Mesenchymal stem cell (in vitro differentiated cells and primary cell): ENCODE measurements at regions not wholly inside any gene's neighbourhood (a gene's known extent, or its start where the extent isn't known, plus 50 kb on each side); places are given as distances from the start of the nearest gene placed in this dataset.

Experiments used
- DNase-seq: peaks from one replicate; pipeline ENCODE4 v3.0.0-alpha.2; 2013
- H2AFZ ChIP-seq: one replicate; pipeline ENCODE4 v1.6.1; 2013; ENCODE audit warnings: low read depth, mild to moderate bottlenecking, control low read depth, inconsistent platforms, low read length, moderate library complexity
- H2AK5ac ChIP-seq: 2 replicates; pipeline ENCODE4 v1.6.1; 2013; ENCODE audit warnings: low read length, moderate library complexity, mild to moderate bottlenecking, inconsistent platforms; ENCODE audit not compliant: severe bottlenecking
- H2BK120ac ChIP-seq: one replicate; pipeline ENCODE4 v1.6.1; 2013; ENCODE audit warnings: low read depth, mild to moderate bottlenecking, inconsistent platforms, low read length, moderate library complexity
- H2BK12ac ChIP-seq, 2 experiments: one replicate each; pipeline ENCODE4 v1.6.1; 2013; ENCODE audit warnings: inconsistent platforms in 2 of 2, low read length in 2 of 2, mild to moderate bottlenecking in 2 of 2, moderate library complexity in 2 of 2, control low read depth in 1 of 2
- H2BK15ac ChIP-seq: one replicate; pipeline ENCODE4 v1.6.1; 2013; ENCODE audit warnings: mild to moderate bottlenecking, low read depth, inconsistent platforms; ENCODE audit not compliant: poor library complexity, severe bottlenecking
- H2BK5ac ChIP-seq: 2 replicates; pipeline ENCODE4 v1.6.1; 2013; ENCODE audit warnings: low read depth, mild to moderate bottlenecking, low read length, control low read depth, inconsistent platforms; ENCODE audit not compliant: poor library complexity, severe bottlenecking
- H3K14ac ChIP-seq, 2 experiments: one replicate each; pipeline ENCODE4 v1.6.1; 2013; ENCODE audit warnings: inconsistent platforms in 2 of 2, low read length in 2 of 2, control low read depth in 1 of 2, mild to moderate bottlenecking in 1 of 2, moderate library complexity in 1 of 2
- H3K18ac ChIP-seq, 2 experiments: one replicate each; pipeline ENCODE4 v1.6.1; 2013; ENCODE audit warnings: inconsistent platforms in 2 of 2, low read length in 2 of 2, control low read depth in 1 of 2, low read depth in 1 of 2, mild to moderate bottlenecking in 1 of 2
- H3K23ac ChIP-seq, 2 experiments: one replicate each; pipeline ENCODE4 v1.6.1; 2013; ENCODE audit warnings: inconsistent platforms in 2 of 2, low read length in 2 of 2, mild to moderate bottlenecking in 2 of 2, moderate library complexity in 2 of 2, control low read depth in 1 of 2
- H3K27ac ChIP-seq: 2 replicates; pipeline ENCODE4 v1.5.1; 2013; ENCODE audit warnings: mild to moderate bottlenecking, moderate library complexity, low read length, control low read depth, inconsistent platforms; ENCODE audit not compliant: poor library complexity, severe bottlenecking
- H3K27me3 ChIP-seq, 2 experiments: 2 replicates each; pipeline versions ENCODE4 v1.6.1 to v1.7.0; 2013; ENCODE audit warnings: low read length in 2 of 2, mild to moderate bottlenecking in 2 of 2, moderate library complexity in 2 of 2, control low read depth in 1 of 2, inconsistent platforms in 1 of 2; ENCODE audit not compliant: control insufficient read depth in 1 of 2, insufficient read depth in 1 of 2
- H3K36me3 ChIP-seq, 2 experiments: 2 replicates each; pipeline versions ENCODE4 v1.6.1 to v1.7.0; 2013; ENCODE audit warnings: low read length in 2 of 2, control low read depth in 1 of 2, inconsistent platforms in 1 of 2, low read depth in 1 of 2, mild to moderate bottlenecking in 1 of 2; ENCODE audit not compliant: insufficient read depth in 2 of 2, control insufficient read depth in 1 of 2
- H3K4ac ChIP-seq, 2 experiments: one replicate each; pipeline ENCODE4 v1.6.1; 2013; ENCODE audit warnings: inconsistent platforms in 2 of 2, low read length in 2 of 2, mild to moderate bottlenecking in 2 of 2, moderate library complexity in 2 of 2, control low read depth in 1 of 2, low read depth in 1 of 2
- H3K4me1 ChIP-seq: 2 replicates; pipeline ENCODE4 v1.6.1; 2013; ENCODE audit warnings: low read depth, low read length, control low read depth; ENCODE audit not compliant: control insufficient read depth, insufficient read depth
- H3K4me2 ChIP-seq: 2 replicates; pipeline ENCODE4 v1.6.1; 2013; ENCODE audit warnings: low read length, mild to moderate bottlenecking, inconsistent platforms; ENCODE audit not compliant: poor library complexity, severe bottlenecking
- H3K4me3 ChIP-seq, 2 experiments: 2 replicates each; pipeline versions ENCODE4 v1.5.1 to v1.7.0; 2013; ENCODE audit warnings: low read length in 2 of 2, mild to moderate bottlenecking in 2 of 2, control low read depth in 1 of 2, low read depth in 1 of 2; ENCODE audit not compliant: insufficient read depth in 1 of 2
- H3K79me1 ChIP-seq: replicated peaks from 2 replicates; pipeline ENCODE4 v1.6.1; 2013; ENCODE audit warnings: mild to moderate bottlenecking, control low read depth, low read length, inconsistent platforms; ENCODE audit not compliant: poor library complexity, severe bottlenecking
- H3K9ac ChIP-seq: 2 replicates; pipeline ENCODE4 v1.7.0; 2013; ENCODE audit warnings: mild to moderate bottlenecking, low read length, moderate library complexity
- H3K9me3 ChIP-seq: 2 replicates; pipeline ENCODE4 v1.7.0; 2013; ENCODE audit warnings: mild to moderate bottlenecking, low read length; ENCODE audit not compliant: control insufficient read depth
- H4K8ac ChIP-seq: one replicate; pipeline ENCODE4 v1.6.1; 2013; ENCODE audit warnings: inconsistent platforms, mild to moderate bottlenecking, low read length, moderate library complexity
- H4K91ac ChIP-seq: one replicate; pipeline ENCODE4 v1.6.1; 2013; ENCODE audit warnings: mild to moderate bottlenecking, low read length, inconsistent platforms
- WGBS: methylation state at CpG from one replicate; pipeline ENCODE4 v1.1.7; 2013; ENCODE audit warnings: mixed read lengths; 5-methylcytosine and 5-hydroxymethylcytosine counted together

DNA sequence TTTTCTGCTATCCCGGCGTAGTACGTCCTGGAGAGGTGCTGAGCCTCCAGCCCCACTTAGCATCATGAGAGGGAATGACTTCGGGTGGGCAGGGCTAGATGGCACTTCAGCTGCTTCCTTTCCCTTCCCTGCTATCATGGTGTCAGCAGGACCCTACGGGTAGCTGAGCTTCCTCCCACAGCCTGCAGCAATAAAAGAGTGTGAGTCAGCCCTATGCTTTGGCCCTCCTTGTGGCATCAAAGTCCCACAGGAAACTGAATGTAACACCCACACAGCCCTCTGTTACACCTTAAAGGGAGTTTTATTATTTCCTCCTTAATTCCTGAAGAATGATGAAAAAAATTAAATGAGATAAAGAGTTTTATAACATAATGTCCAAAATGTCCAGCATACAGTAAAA is 458.1 kb downstream of the RPS24 start:
- Histone ChIP-seq H2BK5ac (no peak overlapping the region), H3K9ac (no peak overlapping the region), H3K4me3 (no peak overlapping the region), H4K8ac (no peak overlapping the region), H3K9me3 (peaks cover 30% of the 10 kb centered on the region), H3K4ac (no peak overlapping the region), H3K4me1 (no peaks in the 10 kb centered on the region), H2BK120ac (no peak overlapping the region), H2BK15ac (no peak overlapping the region), H3K27me3 (no peaks in the 10 kb centered on the region), H3K36me3 (no peaks in the 10 kb centered on the region), H3K14ac (no peak overlapping the region), H2AFZ (no peak overlapping the region), H3K27ac (no peak overlapping the region), H2AK5ac (no peak overlapping the region), H3K4me2 (no peak overlapping the region), H4K91ac (no peak overlapping the region), H3K23ac (no peak overlapping the region), H2BK12ac (no peak overlapping the region), H3K18ac (no peak overlapping the region), H3K79me1 (no peaks in the 10 kb centered on the region)
- DNase-seq = no peak
- WGBS = 66% methylated on average over 5 of the region's 5 CpGs

DNA sequence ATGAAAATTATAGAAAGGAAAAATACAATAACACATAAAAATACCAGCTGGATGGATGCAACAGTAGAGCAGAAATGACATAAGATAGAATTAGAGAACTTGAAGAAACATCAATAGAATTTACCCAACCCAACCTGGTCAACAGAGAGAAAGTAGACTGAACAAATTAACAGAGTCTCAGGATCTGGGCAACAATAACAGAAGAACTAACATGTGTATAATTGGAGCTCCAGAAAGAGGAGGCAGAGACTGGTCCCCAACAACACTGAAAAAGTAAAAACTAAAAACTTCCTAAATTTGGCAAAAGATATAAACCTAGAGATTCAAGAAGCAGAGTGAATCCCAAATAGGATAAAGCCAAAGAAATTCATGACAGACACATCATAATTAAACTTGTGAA is 458.8 kb downstream of the RPS24 start:
- H3K23ac ChIP-seq = no peak overlapping the region
- no peak overlapping the region for H3K14ac ChIP-seq
- H3K4me1 ChIP-seq = no peaks in the 10 kb centered on the region
- no peak overlapping the region for H3K9ac ChIP-seq
- no peak overlapping the region for H2AFZ ChIP-seq
- no peak overlapping the region for H3K4me3 ChIP-seq
- H2BK5ac ChIP-seq = no peak overlapping the region
- no peak overlapping the region for H2BK15ac ChIP-seq
- no peak overlapping the region for H3K18ac ChIP-seq
- H3K27ac ChIP-seq = no peak overlapping the region
- DNase-seq = no peak
- no peaks in the 10 kb centered on the region for H3K27me3 ChIP-seq
- no peak overlapping the region for H3K4me2 ChIP-seq
- H2AK5ac ChIP-seq = no peak overlapping the region
- no peak overlapping the region for H4K91ac ChIP-seq
- H4K8ac ChIP-seq = no peak overlapping the region
- no peaks in the 10 kb centered on the region for H3K36me3 ChIP-seq
- H2BK120ac ChIP-seq = no peak overlapping the region
- no peak overlapping the region for H3K4ac ChIP-seq
- H2BK12ac ChIP-seq = no peak overlapping the region
- H3K9me3 ChIP-seq = peaks cover 30% of the 10 kb centered on the region
- H3K79me1 ChIP-seq = no peaks in the 10 kb centered on the region

DNA sequence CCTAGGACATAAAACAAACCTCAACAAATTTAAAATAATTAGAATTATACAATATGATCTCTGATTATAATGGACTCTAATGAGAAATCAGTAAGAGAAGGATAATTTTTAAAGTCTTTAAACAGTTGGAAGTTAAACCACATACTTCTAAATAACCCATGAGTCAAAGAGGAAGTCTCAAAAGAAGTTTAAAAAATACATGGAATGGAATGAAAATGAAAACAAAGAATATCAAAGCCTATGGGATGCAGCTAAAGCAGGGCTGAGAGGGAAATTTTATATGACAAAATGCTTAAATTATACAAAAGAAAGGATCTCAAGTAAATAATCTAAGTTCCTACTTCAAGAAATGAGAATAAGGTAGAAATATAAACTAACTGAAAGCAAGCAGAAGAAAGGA is 460.5 kb downstream of the RPS24 start:
- Histone ChIP-seq H2AFZ (no peak overlapping the region), H4K8ac (no peak overlapping the region), H2BK5ac (no peak overlapping the region), H3K23ac (no peak overlapping the region), H3K4me2 (no peak overlapping the region), H3K4me1 (no peaks in the 10 kb centered on the region), H2AK5ac (no peak overlapping the region), H2BK15ac (no peak overlapping the region), H3K36me3 (no peaks in the 10 kb centered on the region), H3K9me3 (peaks cover 29% of the 10 kb centered on the region), H3K27me3 (no peaks in the 10 kb centered on the region), H2BK120ac (no peak overlapping the region), H2BK12ac (no peak overlapping the region), H3K4ac (no peak overlapping the region), H3K9ac (no peak overlapping the region), H3K14ac (no peak overlapping the region), H3K18ac (no peak overlapping the region), H3K4me3 (no peak overlapping the region), H4K91ac (no peak overlapping the region), H3K27ac (no peak overlapping the region), H3K79me1 (no peaks in the 10 kb centered on the region)
- DNase-seq = no peak

GRCh38 chr10:78502210-78502936 is 468.7 kb downstream of the RPS24 start:
- Histone ChIP-seq H2AFZ (peak overlapping the region; percentile 58), H3K4me2 (no peak overlapping the region), H3K14ac (peak overlapping the region in 1 of 2 experiments; percentile 77), H3K18ac (peak overlapping the region; percentile 85 to 88), H3K4ac (peak overlapping the region; percentile 50 to 88), H3K23ac (no peak overlapping the region), H4K8ac (peak overlapping the region; percentile 98), H4K91ac (peak overlapping the region; percentile 87), H3K36me3 (no peaks in the 10 kb centered on the region), H2BK12ac (peak overlapping the region; percentile 14 to 98), H3K27me3 (no peaks in the 10 kb centered on the region), H3K4me1 (peaks cover 4% of the 10 kb centered on the region), H3K9ac (peak overlapping the region; percentile 26), H3K9me3 (peaks cover 8% of the 10 kb centered on the region), H3K4me3 (no peak overlapping the region), H2BK120ac (no peak overlapping the region), H2AK5ac (peak overlapping the region; percentile 61), H3K79me1 (no peaks in the 10 kb centered on the region), H2BK15ac (no peak overlapping the region), H3K27ac (peak overlapping the region; percentile 14), H2BK5ac (no peak overlapping the region)
- peak; percentile 75 for DNase-seq
- WGBS = 32% methylated on average over 6 of the region's 6 CpGs
